ENCODE measurements at regions not wholly inside any gene's neighbourhood (a gene's known extent, or its start where the extent isn't known, plus 50 kb on each side); places are given as distances from the start of the nearest gene placed in this dataset.

GRCh38 chr10:78760463-78761310 is 308.1 kb upstream of the ZMIZ1 start:
- TF ChIP-seq POLR2AphosphoS5 (IDR thresholded peaks at IDR 0.05; ENCODE audit: borderline replicate concordance, low read depth, low read length) (no peak), EZH2 (IDR thresholded peaks at IDR 0.05) (no peak), FOXP2 (optimal IDR thresholded peaks at IDR 0.05; ENCODE audit: control extremely low read depth, extremely low read length, insufficient read depth) (no peak)

Measured in SK-N-MC (cell line).